ENCODE measurements at regions not wholly inside any gene's neighbourhood (a gene's known extent, or its start where the extent isn't known, plus 50 kb on each side); places are given as distances from the start of the nearest gene placed in this dataset.

GRCh38 chr4:140250989-140251552 is 97.1 kb upstream of the MAML3 start:
- in situ Hi-C loops (cut with MboI; ENCODE audit: low sequenced_read_pairs): loop anchor here (10.0 kb wide), 1 partner anchor 96 kb away; the partner anchor contains the start of gene MAML3

- in situ Hi-C loops (cut with MboI; ENCODE audit: low sequenced_read_pairs): no loop called here
Measured at GRCh38 chr4:140249351-140249750, 95.4 kb upstream of the MAML3 start.

GRCh38 chr4:140247237-140247636 is 93.3 kb upstream of the MAML3 start:
- in situ Hi-C loops (cut with MboI; ENCODE audit: low sequenced_read_pairs): no loop called here

DNA sequence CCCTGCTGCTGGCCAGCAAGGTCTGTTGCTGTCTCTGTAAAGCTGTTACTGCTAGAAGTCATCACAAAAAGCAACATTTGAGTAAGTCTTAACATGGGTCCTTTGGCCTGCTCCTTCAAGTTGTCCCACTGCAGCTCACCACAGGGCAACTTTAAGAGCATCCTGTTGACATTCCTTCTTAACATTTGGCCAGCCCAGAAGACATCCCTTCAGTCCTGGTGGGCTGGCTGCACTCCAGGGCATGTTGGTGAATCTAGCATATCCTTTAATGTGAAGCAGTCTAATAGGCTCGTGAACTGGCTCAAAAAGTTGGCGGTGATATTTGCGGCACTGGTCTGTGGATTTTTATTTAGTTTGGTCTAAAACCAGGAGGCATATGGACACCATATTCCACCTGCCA is 92.2 kb upstream of the MAML3 start:
- in situ Hi-C loops (cut with MboI; ENCODE audit: low sequenced_read_pairs): no loop called here

GRCh38 chr4:140244328-140244727 is 90.3 kb upstream of the MAML3 start:
- in situ Hi-C loops (cut with MboI; ENCODE audit: low sequenced_read_pairs): no loop called here

DNA sequence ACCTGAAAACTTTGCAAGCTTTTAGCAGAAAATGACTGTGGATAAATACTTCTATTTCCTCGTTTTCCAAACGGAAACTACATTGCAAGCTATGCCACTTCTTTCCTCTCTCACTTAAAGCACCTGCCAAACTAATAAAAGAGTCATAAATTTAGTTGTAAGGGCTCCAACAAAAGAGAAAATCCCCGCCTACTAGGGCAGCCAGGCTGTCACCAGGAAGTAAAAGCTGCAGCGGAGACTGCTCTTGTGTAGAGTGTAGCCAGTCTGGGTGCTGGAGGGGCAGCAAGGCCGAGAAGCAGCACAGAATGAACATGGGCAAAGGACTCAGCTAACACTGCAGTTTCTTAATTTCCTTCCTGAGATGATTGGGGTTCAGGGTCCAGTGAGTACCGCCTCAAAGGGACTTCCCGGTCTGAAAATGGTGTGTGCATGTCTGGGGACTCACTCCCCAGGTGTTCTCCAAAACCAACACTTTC is 89.3 kb upstream of the MAML3 start:
- in situ Hi-C loops (cut with MboI; ENCODE audit: low sequenced_read_pairs): no loop called here

DNA sequence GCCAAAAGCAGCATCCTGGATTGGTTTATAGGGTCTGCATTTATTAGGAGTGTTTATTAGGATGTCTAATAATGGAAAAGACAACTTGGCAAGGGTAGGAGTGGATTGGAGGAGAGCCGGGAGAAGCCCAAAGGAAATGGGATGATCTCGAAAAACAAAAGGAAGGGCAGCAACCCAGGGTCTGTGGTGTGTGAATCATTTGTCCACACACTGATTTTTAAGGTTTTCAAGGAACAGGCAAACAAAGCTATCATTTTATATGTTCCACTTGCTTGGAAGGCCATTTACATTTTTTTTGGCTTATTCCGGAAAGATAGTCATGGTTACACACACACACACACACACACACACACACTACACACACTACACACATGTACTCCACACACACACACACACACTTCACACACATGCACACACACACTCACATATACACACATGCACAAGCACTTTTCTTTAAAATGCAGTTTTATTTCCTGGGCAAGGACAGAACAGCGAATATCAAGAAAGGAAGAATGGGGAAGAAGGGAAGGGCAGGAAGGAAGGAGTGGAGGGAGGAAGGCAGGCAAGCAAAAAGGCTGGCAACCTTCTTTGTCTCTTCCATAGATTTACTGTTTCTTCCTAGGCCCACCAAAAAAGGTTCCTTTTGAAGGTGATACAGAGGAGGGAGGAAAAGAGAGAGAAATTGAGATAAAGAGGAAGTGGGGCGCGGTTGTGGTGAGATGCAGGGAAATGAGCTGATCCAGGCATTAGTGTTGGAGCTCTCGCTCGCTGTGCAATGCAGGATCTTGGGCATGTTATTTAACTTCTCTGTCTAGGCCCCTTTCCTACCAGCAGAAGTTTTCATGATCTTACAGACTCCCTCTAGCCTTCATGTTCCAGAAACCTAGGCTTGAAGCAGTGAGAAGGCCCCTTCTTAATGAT is 88.6 kb upstream of the MAML3 start:
- in situ Hi-C loops (cut with MboI; ENCODE audit: low sequenced_read_pairs): no loop called here

DNA sequence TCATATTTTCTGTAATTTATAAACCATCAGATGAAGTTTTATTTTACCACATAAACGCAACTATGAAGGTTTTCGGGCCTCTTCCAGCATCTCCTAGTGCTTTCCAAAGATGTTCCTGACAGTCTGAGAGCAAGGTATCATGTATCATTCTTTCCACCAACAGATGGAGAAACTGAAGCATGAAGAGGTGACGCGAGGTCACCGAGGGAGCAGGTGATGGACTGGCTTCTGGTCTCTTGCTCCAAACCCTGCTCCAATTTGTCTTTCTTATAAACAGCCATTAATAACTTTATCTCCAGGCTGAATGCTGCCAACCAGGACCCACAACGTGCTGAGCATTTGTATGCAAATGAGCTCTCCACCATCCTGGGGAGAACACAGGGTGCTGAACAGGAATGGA is 86.3 kb upstream of the MAML3 start:
- in situ Hi-C loops (cut with MboI; ENCODE audit: low sequenced_read_pairs): no loop called here

GRCh38 chr4:140239311-140239710 is 85.3 kb upstream of the MAML3 start:
- in situ Hi-C loops (cut with MboI; ENCODE audit: low sequenced_read_pairs): no loop called here

DNA sequence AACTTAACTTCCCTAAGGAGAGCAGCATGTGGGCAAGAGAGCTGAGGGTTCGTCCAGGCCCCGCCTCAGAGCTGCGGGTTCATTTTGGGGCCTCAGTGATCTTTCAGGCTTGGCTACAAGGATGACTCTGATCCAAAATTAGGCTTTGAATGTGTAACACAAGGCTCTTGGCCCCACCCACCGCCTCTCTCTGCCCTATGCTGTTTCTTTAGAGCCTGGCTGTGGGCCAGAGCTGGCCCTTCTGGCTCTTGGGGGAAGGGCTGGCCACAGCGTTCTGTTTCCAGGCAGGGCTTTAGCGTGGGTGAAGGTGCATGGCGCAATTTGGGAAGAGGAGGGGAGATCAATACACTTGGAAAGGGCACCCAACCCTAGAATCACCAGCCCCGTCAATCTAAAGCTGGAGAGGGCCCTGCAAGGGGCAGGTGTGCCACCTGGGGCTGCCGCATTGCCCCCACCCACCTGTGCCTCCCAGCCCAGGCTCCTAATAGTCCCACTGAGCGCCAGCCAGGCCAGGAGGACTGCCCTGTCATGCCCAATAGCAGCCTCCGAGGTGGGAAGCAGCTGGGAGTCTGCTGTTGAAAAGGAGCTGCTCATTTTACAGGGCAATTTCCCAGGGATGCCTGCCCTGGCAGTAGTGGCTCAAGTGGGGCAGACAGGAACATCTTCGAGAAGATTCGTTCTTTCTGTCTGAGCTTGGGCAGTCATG is 84.5 kb upstream of the MAML3 start:
- in situ Hi-C loops (cut with MboI; ENCODE audit: low sequenced_read_pairs): no loop called here

DNA sequence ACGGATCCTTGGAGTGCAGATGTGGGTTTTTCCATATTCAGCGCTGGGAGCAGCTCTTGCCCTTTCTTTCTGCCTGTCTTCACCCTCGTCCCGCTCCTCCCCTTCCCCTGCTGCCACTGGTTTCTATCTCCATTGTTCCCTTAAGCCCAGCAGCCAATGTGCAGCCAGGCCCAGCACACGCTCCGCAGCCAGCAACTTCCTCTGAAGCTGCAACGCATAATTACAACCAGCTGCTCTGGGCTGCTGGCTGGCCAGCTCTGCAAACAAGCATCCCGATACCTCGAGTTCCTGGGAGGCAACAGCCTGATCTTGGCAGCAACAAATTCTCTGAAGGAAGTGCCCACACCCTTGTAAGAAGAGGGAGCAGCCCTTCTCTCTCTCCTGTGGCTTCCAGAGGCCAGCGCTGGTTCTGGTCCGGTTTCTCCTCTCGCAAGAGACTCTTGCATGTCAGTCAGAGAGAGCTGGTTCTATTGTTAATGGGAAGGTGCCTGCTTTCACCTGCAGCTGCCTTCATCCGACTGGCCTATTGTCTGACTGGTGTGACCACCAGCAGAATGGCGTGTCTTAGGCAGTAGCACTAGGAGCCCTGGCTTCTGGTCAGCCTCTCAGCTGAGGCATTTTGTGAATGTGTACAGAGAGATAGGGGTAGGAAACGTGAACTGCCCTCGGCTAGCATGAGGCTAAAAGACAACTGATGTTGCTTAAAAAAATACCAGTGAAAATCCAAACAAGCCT is 83.8 kb upstream of the MAML3 start:
- in situ Hi-C loops (cut with MboI; ENCODE audit: low sequenced_read_pairs): no loop called here

GRCh38 chr4:140236654-140237169 is 82.7 kb upstream of the MAML3 start:
- in situ Hi-C loops (cut with MboI; ENCODE audit: low sequenced_read_pairs): no loop called here

GRCh38 chr4:140234697-140235060 is 80.7 kb upstream of the MAML3 start:
- in situ Hi-C loops (cut with MboI; ENCODE audit: low sequenced_read_pairs): no loop called here

GRCh38 chr4:140233791-140234696 is 80.1 kb upstream of the MAML3 start:
- in situ Hi-C loops (cut with MboI; ENCODE audit: low sequenced_read_pairs): no loop called here

GRCh38 chr4:140229881-140230280 is 75.9 kb upstream of the MAML3 start:
- in situ Hi-C loops (cut with MboI; ENCODE audit: low sequenced_read_pairs): no loop called here

DNA sequence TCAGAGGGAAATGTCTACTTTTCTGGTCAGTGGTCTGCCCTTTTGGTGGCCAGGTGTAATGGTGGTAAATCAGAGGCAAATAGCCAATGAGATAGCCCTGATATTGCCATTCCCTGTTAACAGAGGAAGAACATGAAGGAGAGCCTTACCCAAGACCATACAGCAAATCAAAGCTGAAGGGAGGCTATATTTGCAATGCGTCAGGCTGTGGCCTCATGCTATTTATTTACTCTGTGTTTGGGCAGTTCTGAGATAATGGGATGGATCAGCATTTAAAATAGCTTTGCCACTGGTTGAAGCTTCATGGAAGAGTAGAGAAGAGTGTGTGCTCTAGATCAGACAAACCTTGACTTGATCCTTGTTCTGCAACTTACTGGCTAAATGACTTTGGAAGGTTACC is 73.3 kb upstream of the MAML3 start:
- in situ Hi-C loops (cut with MboI; ENCODE audit: low sequenced_read_pairs): no loop called here

GRCh38 chr4:140223056-140223810 is 69.2 kb upstream of the MAML3 start:
- in situ Hi-C loops (cut with MboI; ENCODE audit: low sequenced_read_pairs): no loop called here

DNA sequence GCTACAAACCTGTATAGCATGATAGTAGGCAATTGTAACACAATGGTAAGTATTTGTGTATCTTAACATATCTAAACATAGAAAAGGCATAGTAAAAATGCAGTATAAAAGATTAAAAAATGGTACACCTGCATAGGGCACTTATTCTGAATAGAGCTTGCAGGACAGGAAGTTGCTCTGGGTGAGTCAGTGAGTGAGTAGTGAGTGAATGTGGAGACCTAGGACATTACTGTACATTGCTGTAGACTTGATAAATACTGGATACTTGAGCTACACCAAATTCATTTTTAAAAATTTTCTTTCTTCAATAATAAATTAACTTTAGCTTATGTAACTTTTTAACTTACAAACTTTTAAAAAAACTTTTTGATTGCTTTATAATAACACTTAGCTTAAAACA is 68.2 kb upstream of the MAML3 start:
- in situ Hi-C loops (cut with MboI; ENCODE audit: low sequenced_read_pairs): no loop called here

DNA sequence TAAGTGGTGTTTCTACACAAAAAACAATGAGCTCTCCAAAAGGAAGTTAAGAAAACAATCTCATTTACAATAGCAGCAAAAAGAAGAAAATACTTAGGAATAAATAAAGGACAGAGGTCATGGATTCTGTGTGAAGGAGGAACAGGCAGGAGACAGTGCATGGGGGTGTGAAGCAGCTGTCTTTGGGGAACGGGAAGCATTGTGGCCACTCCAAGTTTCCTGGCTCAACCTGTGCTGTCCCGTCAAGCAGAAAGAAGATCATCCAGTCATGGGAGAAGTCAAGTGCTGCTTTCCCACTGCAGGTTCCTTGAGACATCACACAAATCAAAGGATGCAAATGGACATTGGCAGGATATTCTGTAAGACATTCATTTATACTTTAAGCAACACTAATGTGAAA is 66.1 kb upstream of the MAML3 start:
- in situ Hi-C loops (cut with MboI; ENCODE audit: low sequenced_read_pairs): no loop called here
